ENCODE measurements at regions not wholly inside any gene's neighbourhood (a gene's known extent, or its start where the extent isn't known, plus 50 kb on each side); places are given as distances from the start of the nearest gene placed in this dataset.

- TF ChIP-seq TAF1 (IDR thresholded peaks at IDR 0.05; ENCODE audit: borderline replicate concordance, low read depth, low read length) (no peak), YY1 (IDR thresholded peaks at IDR 0.05; ENCODE audit: low read depth) (no peak), CHD2 (IDR thresholded peaks at IDR 0.05; ENCODE audit: low read length, partially characterized antibody) (no peak), GABPA (IDR thresholded peaks at IDR 0.05; ENCODE audit: low read depth) (no peak), RCOR1 (IDR thresholded peaks at IDR 0.05; ENCODE audit: low read length) (no peak), USF2 (IDR thresholded peaks at IDR 0.05; ENCODE audit: borderline replicate concordance, low read depth, low read length) (no peak), TEAD4 (IDR thresholded peaks at IDR 0.05; ENCODE audit: borderline replicate concordance, insufficient read depth) (no peak)
- TF ChIP-seq, protein P1, sequence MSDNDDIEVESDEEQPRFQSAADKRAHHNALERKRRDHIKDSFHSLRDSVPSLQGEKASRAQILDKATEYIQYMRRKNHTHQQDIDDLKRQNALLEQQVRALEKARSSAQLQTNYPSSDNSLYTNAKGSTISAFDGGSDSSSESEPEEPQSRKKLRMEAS (IDR thresholded peaks at IDR 0.05; ENCODE audit: low read depth): no peak
Observed at GRCh38 chr3:70606018-70606417, 293.6 kb upstream of the MDFIC2 start (continued).

DNA sequence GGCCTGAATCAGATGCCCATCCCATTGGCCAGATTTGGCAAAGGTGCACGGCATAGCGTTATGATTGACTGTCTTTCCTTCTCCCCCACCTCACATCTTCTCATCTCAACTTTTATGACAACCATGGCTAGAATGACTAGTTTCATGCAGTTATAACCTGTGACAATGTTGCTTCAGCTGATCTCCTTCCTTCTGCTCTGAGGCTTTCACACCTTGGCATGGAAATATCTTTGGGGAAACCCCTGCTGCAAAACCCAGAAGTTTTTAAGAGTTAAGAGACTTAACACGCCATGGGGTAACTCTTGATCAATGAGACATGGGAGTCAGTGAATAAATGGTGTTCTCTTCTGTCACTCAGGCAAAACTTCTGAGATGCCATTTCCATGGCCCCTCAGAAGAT, 290.7 kb upstream of the MDFIC2 start:
- TF ChIP-seq EP300 (IDR thresholded peaks at IDR 0.05; ENCODE audit: borderline replicate concordance in 1 of 2, low read depth in 1 of 2, low read length in 1 of 2): no peak
- TF ChIP-seq GATA2 (CRISPR knock-in tag; IDR thresholded peaks at IDR 0.05): no peak
- TF ChIP-seq RXRA (IDR thresholded peaks at IDR 0.05; ENCODE audit: borderline replicate concordance, low read depth): no peak
- TF ChIP-seq MXI1 (IDR thresholded peaks at IDR 0.05; ENCODE audit: low read depth, low read length): no peak
- TF ChIP-seq, protein P2, sequence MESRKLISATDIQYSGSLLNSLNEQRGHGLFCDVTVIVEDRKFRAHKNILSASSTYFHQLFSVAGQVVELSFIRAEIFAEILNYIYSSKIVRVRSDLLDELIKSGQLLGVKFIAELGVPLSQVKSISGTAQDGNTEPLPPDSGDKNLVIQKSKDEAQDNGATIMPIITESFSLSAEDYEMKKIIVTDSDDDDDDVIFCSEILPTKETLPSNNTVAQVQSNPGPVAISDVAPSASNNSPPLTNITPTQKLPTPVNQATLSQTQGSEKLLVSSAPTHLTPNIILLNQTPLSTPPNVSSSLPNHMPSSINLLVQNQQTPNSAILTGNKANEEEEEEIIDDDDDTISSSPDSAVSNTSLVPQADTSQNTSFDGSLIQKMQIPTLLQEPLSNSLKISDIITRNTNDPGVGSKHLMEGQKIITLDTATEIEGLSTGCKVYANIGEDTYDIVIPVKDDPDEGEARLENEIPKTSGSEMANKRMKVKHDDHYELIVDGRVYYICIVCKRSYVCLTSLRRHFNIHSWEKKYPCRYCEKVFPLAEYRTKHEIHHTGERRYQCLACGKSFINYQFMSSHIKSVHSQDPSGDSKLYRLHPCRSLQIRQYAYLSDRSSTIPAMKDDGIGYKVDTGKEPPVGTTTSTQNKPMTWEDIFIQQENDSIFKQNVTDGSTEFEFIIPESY (IDR thresholded peaks at IDR 0.05; ENCODE audit: borderline replicate concordance, low read depth): no peak
- ChIA-PET CTCF (no interaction called here), POLR2A (no interaction called here)
- no peaks in the 10 kb centered on the region for H3K79me2 ChIP-seq (ENCODE audit: insufficient read depth)
- H3K27ac ChIP-seq (ENCODE audit: low read depth in 2 of 2, low read length in 1 of 2): no peak overlapping the region
- no peaks in the 10 kb centered on the region for H4K20me1 ChIP-seq (ENCODE audit: insufficient read depth)
- no peaks in the 10 kb centered on the region for H3F3A ChIP-seq (replicated peaks; ENCODE audit: insufficient read depth)
- H2AFZ ChIP-seq (ENCODE audit: low read depth): no peak overlapping the region
- no peaks in the 10 kb centered on the region for H3K36me3 ChIP-seq (replicated peaks in 1 of 2; ENCODE audit: control insufficient read depth in 1 of 2, insufficient read depth in 2 of 2, low read length in 1 of 2)
- no peaks in the 10 kb centered on the region for H3K27me3 ChIP-seq (ENCODE audit: insufficient read depth)
- H3K9ac ChIP-seq: no peak overlapping the region
- no peaks in the 10 kb centered on the region for H3K4me1 ChIP-seq (ENCODE audit: control insufficient read depth in 1 of 2, insufficient read depth in 2 of 2, low read depth in 1 of 2, low read length in 1 of 2)
- DNase-seq: no peak
- H3K4me3 ChIP-seq (ENCODE audit: low read depth in 2 of 2, low read length in 1 of 2): no peak overlapping the region
- no peaks in the 10 kb centered on the region; the same call in 1 of the 2 replicates for H3K9me2 ChIP-seq
- H3K4me2 ChIP-seq: no peak overlapping the region
- 17% methylated on average over 3 of the region's 3 CpGs for WGBS (ENCODE audit: low lambda C conversion rate)
- no peaks in the 10 kb centered on the region for H3K9me3 ChIP-seq

DNA sequence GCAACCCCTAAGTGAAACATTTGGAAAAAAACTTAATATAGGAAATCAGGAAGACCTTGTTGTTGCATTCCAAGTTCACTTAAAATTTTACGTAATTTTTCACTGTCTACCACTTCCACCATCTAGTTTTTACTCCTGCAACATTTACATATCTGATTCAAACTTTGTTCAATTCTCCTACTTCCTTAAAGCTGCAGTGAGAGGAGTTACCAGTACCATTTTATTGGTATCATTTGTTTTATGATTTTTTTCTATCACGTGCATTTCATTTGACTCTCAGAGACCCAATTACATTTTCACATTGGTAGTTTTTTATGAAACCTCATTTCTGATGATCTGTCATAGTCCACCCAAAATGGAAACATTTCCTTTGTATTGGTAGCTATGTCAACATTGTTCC, 284.9 kb upstream of the MDFIC2 start:
- DNase-seq: no peak
- TF ChIP-seq RFX5 (IDR thresholded peaks at IDR 0.05; ENCODE audit: low read length) (no peak), SIN3A (IDR thresholded peaks at IDR 0.05; ENCODE audit: borderline replicate concordance, low read depth, low read length) (no peak), MXI1 (IDR thresholded peaks at IDR 0.05; ENCODE audit: low read depth, low read length) (no peak), FOSL2 (IDR thresholded peaks at IDR 0.05; ENCODE audit: borderline replicate concordance, low read depth) (no peak), ELF1 (IDR thresholded peaks at IDR 0.05) (no peak), POLR2AphosphoS5 (IDR thresholded peaks at IDR 0.05; ENCODE audit: low read depth, low read length) (no peak), FOXM1 (IDR thresholded peaks at IDR 0.05; ENCODE audit: low read depth) (no peak), EP300 (IDR thresholded peaks at IDR 0.05; ENCODE audit: borderline replicate concordance in 1 of 2, low read depth in 1 of 2, low read length in 1 of 2) (no peak), JUND (IDR thresholded peaks at IDR 0.05) (no peak), SMC3 (IDR thresholded peaks at IDR 0.05; ENCODE audit: low read depth, low read length) (no peak), TEAD4 (IDR thresholded peaks at IDR 0.05; ENCODE audit: borderline replicate concordance, insufficient read depth) (no peak), RAD21 (IDR thresholded peaks at IDR 0.05; ENCODE audit: low read length) (no peak)
- TF ChIP-seq, protein P1 (IDR thresholded peaks at IDR 0.05; ENCODE audit: low read depth): no peak
- TF ChIP-seq, protein P3, sequence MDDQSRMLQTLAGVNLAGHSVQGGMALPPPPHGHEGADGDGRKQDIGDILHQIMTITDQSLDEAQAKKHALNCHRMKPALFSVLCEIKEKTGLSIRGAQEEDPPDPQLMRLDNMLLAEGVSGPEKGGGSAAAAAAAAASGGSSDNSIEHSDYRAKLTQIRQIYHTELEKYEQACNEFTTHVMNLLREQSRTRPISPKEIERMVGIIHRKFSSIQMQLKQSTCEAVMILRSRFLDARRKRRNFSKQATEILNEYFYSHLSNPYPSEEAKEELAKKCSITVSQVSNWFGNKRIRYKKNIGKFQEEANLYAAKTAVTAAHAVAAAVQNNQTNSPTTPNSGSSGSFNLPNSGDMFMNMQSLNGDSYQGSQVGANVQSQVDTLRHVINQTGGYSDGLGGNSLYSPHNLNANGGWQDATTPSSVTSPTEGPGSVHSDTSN (IDR thresholded peaks at IDR 0.05): no peak
- H3K4me3 ChIP-seq (ENCODE audit: low read depth in 2 of 2, low read length in 1 of 2): no peak overlapping the region
- no peak overlapping the region for H3K9ac ChIP-seq
- no peak overlapping the region for H3K4me2 ChIP-seq
- no peaks in the 10 kb centered on the region for H3K4me1 ChIP-seq (ENCODE audit: control insufficient read depth in 1 of 2, insufficient read depth in 2 of 2, low read depth in 1 of 2, low read length in 1 of 2)
- 74% methylated on average over 2 of the region's 2 CpGs for WGBS (ENCODE audit: low lambda C conversion rate)
- H3K27ac ChIP-seq (ENCODE audit: low read depth in 2 of 2, low read length in 1 of 2): no peak overlapping the region
- ChIA-PET CTCF (no interaction called here), POLR2A (no interaction called here)
- H3K79me2 ChIP-seq (ENCODE audit: insufficient read depth): no peaks in the 10 kb centered on the region
- no peaks in the 10 kb centered on the region for H3K27me3 ChIP-seq (ENCODE audit: insufficient read depth)
- no peaks in the 10 kb centered on the region for H3F3A ChIP-seq (replicated peaks; ENCODE audit: insufficient read depth)
- H3K9me3 ChIP-seq: no peaks in the 10 kb centered on the region
- no peaks in the 10 kb centered on the region for H4K20me1 ChIP-seq (ENCODE audit: insufficient read depth)
- no peak overlapping the region for H2AFZ ChIP-seq (ENCODE audit: low read depth)
- no peaks in the 10 kb centered on the region for H3K36me3 ChIP-seq (replicated peaks in 1 of 2; ENCODE audit: control insufficient read depth in 1 of 2, insufficient read depth in 2 of 2, low read length in 1 of 2)
- H3K9me2 ChIP-seq: no peaks in the 10 kb centered on the region
